Mesenchymal stem cell (in vitro differentiated cells and primary cell): ENCODE measurements at regions not wholly inside any gene's neighbourhood (a gene's known extent, or its start where the extent isn't known, plus 50 kb on each side); places are given as distances from the start of the nearest gene placed in this dataset.

Experiments used
- DNase-seq: peaks from one replicate; pipeline ENCODE4 v3.0.0-alpha.2; 2013
- H2AFZ ChIP-seq: one replicate; pipeline ENCODE4 v1.6.1; 2013; ENCODE audit warnings: low read depth, mild to moderate bottlenecking, control low read depth, inconsistent platforms, low read length, moderate library complexity
- H2AK5ac ChIP-seq: 2 replicates; pipeline ENCODE4 v1.6.1; 2013; ENCODE audit warnings: low read length, moderate library complexity, mild to moderate bottlenecking, inconsistent platforms; ENCODE audit not compliant: severe bottlenecking
- H2BK120ac ChIP-seq: one replicate; pipeline ENCODE4 v1.6.1; 2013; ENCODE audit warnings: low read depth, mild to moderate bottlenecking, inconsistent platforms, low read length, moderate library complexity
- H2BK12ac ChIP-seq, 2 experiments: one replicate each; pipeline ENCODE4 v1.6.1; 2013; ENCODE audit warnings: inconsistent platforms in 2 of 2, low read length in 2 of 2, mild to moderate bottlenecking in 2 of 2, moderate library complexity in 2 of 2, control low read depth in 1 of 2
- H2BK15ac ChIP-seq: one replicate; pipeline ENCODE4 v1.6.1; 2013; ENCODE audit warnings: mild to moderate bottlenecking, low read depth, inconsistent platforms; ENCODE audit not compliant: poor library complexity, severe bottlenecking
- H2BK5ac ChIP-seq: 2 replicates; pipeline ENCODE4 v1.6.1; 2013; ENCODE audit warnings: low read depth, mild to moderate bottlenecking, low read length, control low read depth, inconsistent platforms; ENCODE audit not compliant: poor library complexity, severe bottlenecking
- H3K14ac ChIP-seq, 2 experiments: one replicate each; pipeline ENCODE4 v1.6.1; 2013; ENCODE audit warnings: inconsistent platforms in 2 of 2, low read length in 2 of 2, control low read depth in 1 of 2, mild to moderate bottlenecking in 1 of 2, moderate library complexity in 1 of 2
- H3K18ac ChIP-seq, 2 experiments: one replicate each; pipeline ENCODE4 v1.6.1; 2013; ENCODE audit warnings: inconsistent platforms in 2 of 2, low read length in 2 of 2, control low read depth in 1 of 2, low read depth in 1 of 2, mild to moderate bottlenecking in 1 of 2
- H3K23ac ChIP-seq, 2 experiments: one replicate each; pipeline ENCODE4 v1.6.1; 2013; ENCODE audit warnings: inconsistent platforms in 2 of 2, low read length in 2 of 2, mild to moderate bottlenecking in 2 of 2, moderate library complexity in 2 of 2, control low read depth in 1 of 2
- H3K27ac ChIP-seq: 2 replicates; pipeline ENCODE4 v1.5.1; 2013; ENCODE audit warnings: mild to moderate bottlenecking, moderate library complexity, low read length, control low read depth, inconsistent platforms; ENCODE audit not compliant: poor library complexity, severe bottlenecking
- H3K27me3 ChIP-seq, 2 experiments: 2 replicates each; pipeline versions ENCODE4 v1.6.1 to v1.7.0; 2013; ENCODE audit warnings: low read length in 2 of 2, mild to moderate bottlenecking in 2 of 2, moderate library complexity in 2 of 2, control low read depth in 1 of 2, inconsistent platforms in 1 of 2; ENCODE audit not compliant: control insufficient read depth in 1 of 2, insufficient read depth in 1 of 2
- H3K36me3 ChIP-seq, 2 experiments: 2 replicates each; pipeline versions ENCODE4 v1.6.1 to v1.7.0; 2013; ENCODE audit warnings: low read length in 2 of 2, control low read depth in 1 of 2, inconsistent platforms in 1 of 2, low read depth in 1 of 2, mild to moderate bottlenecking in 1 of 2; ENCODE audit not compliant: insufficient read depth in 2 of 2, control insufficient read depth in 1 of 2
- H3K4ac ChIP-seq, 2 experiments: one replicate each; pipeline ENCODE4 v1.6.1; 2013; ENCODE audit warnings: inconsistent platforms in 2 of 2, low read length in 2 of 2, mild to moderate bottlenecking in 2 of 2, moderate library complexity in 2 of 2, control low read depth in 1 of 2, low read depth in 1 of 2
- H3K4me1 ChIP-seq: 2 replicates; pipeline ENCODE4 v1.6.1; 2013; ENCODE audit warnings: low read depth, low read length, control low read depth; ENCODE audit not compliant: control insufficient read depth, insufficient read depth
- H3K4me2 ChIP-seq: 2 replicates; pipeline ENCODE4 v1.6.1; 2013; ENCODE audit warnings: low read length, mild to moderate bottlenecking, inconsistent platforms; ENCODE audit not compliant: poor library complexity, severe bottlenecking
- H3K4me3 ChIP-seq, 2 experiments: 2 replicates each; pipeline versions ENCODE4 v1.5.1 to v1.7.0; 2013; ENCODE audit warnings: low read length in 2 of 2, mild to moderate bottlenecking in 2 of 2, control low read depth in 1 of 2, low read depth in 1 of 2; ENCODE audit not compliant: insufficient read depth in 1 of 2
- H3K79me1 ChIP-seq: replicated peaks from 2 replicates; pipeline ENCODE4 v1.6.1; 2013; ENCODE audit warnings: mild to moderate bottlenecking, control low read depth, low read length, inconsistent platforms; ENCODE audit not compliant: poor library complexity, severe bottlenecking
- H3K9ac ChIP-seq: 2 replicates; pipeline ENCODE4 v1.7.0; 2013; ENCODE audit warnings: mild to moderate bottlenecking, low read length, moderate library complexity
- H3K9me3 ChIP-seq: 2 replicates; pipeline ENCODE4 v1.7.0; 2013; ENCODE audit warnings: mild to moderate bottlenecking, low read length; ENCODE audit not compliant: control insufficient read depth
- H4K8ac ChIP-seq: one replicate; pipeline ENCODE4 v1.6.1; 2013; ENCODE audit warnings: inconsistent platforms, mild to moderate bottlenecking, low read length, moderate library complexity
- H4K91ac ChIP-seq: one replicate; pipeline ENCODE4 v1.6.1; 2013; ENCODE audit warnings: mild to moderate bottlenecking, low read length, inconsistent platforms
- whole genome bisulfite sequencing: methylation state at CpG from one replicate; pipeline ENCODE4 v1.1.7; 2013; ENCODE audit warnings: mixed read lengths; 5-methylcytosine and 5-hydroxymethylcytosine counted together

- DNase-seq, result no peak
- Histone ChIP-seq H3K79me1 (no peaks in the 10 kb centered on the region), H4K91ac (no peak overlapping the region), H3K36me3 (no peaks in the 10 kb centered on the region), H3K4me1 (peaks cover 4% of the 10 kb centered on the region), H2BK15ac (no peak overlapping the region), H3K4me3 (no peak overlapping the region), H3K14ac (no peak overlapping the region), H3K18ac (no peak overlapping the region), H2AK5ac (no peak overlapping the region), H3K9me3 (no peaks in the 10 kb centered on the region), H3K4me2 (no peak overlapping the region), H3K9ac (no peak overlapping the region), H3K23ac (no peak overlapping the region), H2BK120ac (no peak overlapping the region), H4K8ac (no peak overlapping the region), H3K27me3 (peaks cover 55 to 99% of the 10 kb centered on the region in 2 experiments), H3K27ac (no peak overlapping the region), H3K4ac (no peak overlapping the region), H2AFZ (no peak overlapping the region), H2BK12ac (no peak overlapping the region), H2BK5ac (no peak overlapping the region)
- 88% methylated on average over 7 of the region's 7 CpGs for WGBS
Measured at GRCh38 chr11:120012245-120012644, 125.7 kb downstream of the TRIM29 start.

GRCh38 chr11:120011836-120012235 is 126.1 kb downstream of the TRIM29 start:
- Histone ChIP-seq H2BK120ac (no peak overlapping the region), H3K36me3 (no peaks in the 10 kb centered on the region), H3K4me3 (no peak overlapping the region), H3K9me3 (no peaks in the 10 kb centered on the region), H3K18ac (no peak overlapping the region), H3K27ac (no peak overlapping the region), H3K4ac (no peak overlapping the region), H2BK5ac (no peak overlapping the region), H2AFZ (no peak overlapping the region), H3K4me2 (no peak overlapping the region), H4K91ac (no peak overlapping the region), H3K23ac (no peak overlapping the region), H3K79me1 (no peaks in the 10 kb centered on the region), H2AK5ac (no peak overlapping the region), H4K8ac (no peak overlapping the region), H3K4me1 (peaks cover 4% of the 10 kb centered on the region), H2BK15ac (no peak overlapping the region), H3K14ac (no peak overlapping the region), H2BK12ac (no peak overlapping the region), H3K9ac (no peak overlapping the region), H3K27me3 (peaks cover 53 to 99% of the 10 kb centered on the region in 2 experiments)
- no peak for DNase-seq
- 84% methylated on average over 10 of the region's 10 CpGs for WGBS

GRCh38 chr11:120010775-120011174 is 127.1 kb downstream of the TRIM29 start:
- Histone ChIP-seq H2BK120ac (no peak overlapping the region), H3K79me1 (no peaks in the 10 kb centered on the region), H3K27ac (no peak overlapping the region), H2BK15ac (no peak overlapping the region), H3K18ac (no peak overlapping the region), H2BK5ac (no peak overlapping the region), H3K4me3 (no peak overlapping the region), H3K4me1 (peaks cover 4% of the 10 kb centered on the region), H2AFZ (no peak overlapping the region), H4K91ac (no peak overlapping the region), H3K9ac (no peak overlapping the region), H3K4ac (no peak overlapping the region), H2AK5ac (no peak overlapping the region), H3K4me2 (no peak overlapping the region), H2BK12ac (no peak overlapping the region), H3K14ac (no peak overlapping the region), H3K36me3 (no peaks in the 10 kb centered on the region), H3K23ac (no peak overlapping the region), H4K8ac (no peak overlapping the region), H3K9me3 (no peaks in the 10 kb centered on the region), H3K27me3 (peaks cover 43 to 94% of the 10 kb centered on the region in 2 experiments)
- DNase-seq, result no peak
- WGBS, result 75% methylated on average over 9 of the region's 9 CpGs

- H3K18ac ChIP-seq, result no peak overlapping the region
- H3K4me2 ChIP-seq, result no peak overlapping the region
- DNase-seq, result no peak
- H2AFZ ChIP-seq, result no peak overlapping the region
- H3K4me1 ChIP-seq, result peaks cover 4% of the 10 kb centered on the region
- no peak overlapping the region for H2AK5ac ChIP-seq
- H3K36me3 ChIP-seq, result no peaks in the 10 kb centered on the region
- H2BK5ac ChIP-seq, result no peak overlapping the region
- H3K14ac ChIP-seq, result no peak overlapping the region
- H2BK12ac ChIP-seq, result no peak overlapping the region
- H4K8ac ChIP-seq, result no peak overlapping the region
- no peak overlapping the region for H2BK15ac ChIP-seq
- no peaks in the 10 kb centered on the region for H3K9me3 ChIP-seq
- peaks cover 37 to 92% of the 10 kb centered on the region in 2 experiments for H3K27me3 ChIP-seq
- H2BK120ac ChIP-seq, result no peak overlapping the region
- no peak overlapping the region for H3K9ac ChIP-seq
- no peaks in the 10 kb centered on the region for H3K79me1 ChIP-seq
- H4K91ac ChIP-seq, result no peak overlapping the region
- H3K23ac ChIP-seq, result no peak overlapping the region
- no peak overlapping the region for H3K4ac ChIP-seq
- H3K4me3 ChIP-seq, result no peak overlapping the region
- H3K27ac ChIP-seq, result no peak overlapping the region
- WGBS, result 89% methylated on average over 3 of the region's 4 CpGs
Measured at GRCh38 chr11:120009938-120010337, 128.0 kb downstream of the TRIM29 start.
